Epithelial cell of proximal tubule (primary cell): ENCODE measurements at regions not wholly inside any gene's neighbourhood (a gene's known extent, or its start where the extent isn't known, plus 50 kb on each side); places are given as distances from the start of the nearest gene placed in this dataset.
"Not testable (repeated sequence)": the region's sequence is repeated elsewhere in the genome, so short reads cannot be mapped to it uniquely, and the experiment has no call there.

Source experiments
- DNase-seq: peaks from one replicate; pipeline ENCODE4 v3.0.0-alpha.2; 2011; ENCODE audit warnings: low read depth
- H3K4me3 ChIP-seq: 2 replicates; pipeline ENCODE4 v1.5.1; 2011; ENCODE audit warnings: low read depth, mild to moderate bottlenecking, low read length
- CTCF ChIP-seq: conservative IDR thresholded peaks from 2 replicates; pipeline ENCODE4 v1.5.1; 2012; ENCODE audit warnings: low read depth, mild to moderate bottlenecking, low read length

- H3K4me3 ChIP-seq, result no peak overlapping the region
- TF ChIP-seq CTCF, result no peak
- peak; percentile 97 for DNase-seq
These were observed 95.5 kb downstream of the QRSL1 start for GRCh38 chr6:106724848-106725247.

GRCh38 chr6:106724337-106724736, 95.0 kb downstream of the QRSL1 start:
- no peak overlapping the region for H3K4me3 ChIP-seq
- no peak for TF ChIP-seq CTCF
- no peak for DNase-seq

- DNase-seq, H3K4me3 ChIP-seq: not testable (repeated sequence)
These were observed 94.0 kb downstream of the QRSL1 start for GRCh38 chr6:106723419-106723818.

GRCh38 chr6:106721189-106721588, 91.8 kb downstream of the QRSL1 start:
- DNase-seq, H3K4me3 ChIP-seq: not testable (repeated sequence)
